HCT116 (cell line): ENCODE measurements at regions not wholly inside any gene's neighbourhood (a gene's known extent, or its start where the extent isn't known, plus 50 kb on each side); places are given as distances from the start of the nearest gene placed in this dataset.

Experiments
- ATAC-seq: fragments of 200-7000 bp; cut with Tn5 transposase; 2 replicates; pipeline ENCODE4 v1.9.1; 2020; ENCODE audit warnings: mild to moderate bottlenecking, moderate library complexity
- BruUV-seq: library from RNA; stranded (reverse); fragments of 400-500 nt; replicated peaks from 2 replicates; lab custom pipeline; 2021; lab: Mats Ljungman, UMichigan
- CTCF ChIA-PET: fragments of 300-600 bp; sonication (Branson Sonifier 250); formaldehyde crosslinking; loops from one replicate; lab custom pipeline; 2021; ENCODE audit warnings: antibody characterized with exemption; lab: Charles Lee
- POLR2A ChIA-PET: fragments of 300-600, 350-600 bp; sonication (Branson Sonifier 250); formaldehyde crosslinking; loops from one replicate; lab custom pipeline; 2021; ENCODE audit warnings: antibody characterized with exemption; lab: Charles Lee
- RAD21 ChIA-PET, 2 experiments: fragments of 300-600 bp; sonication (Branson Sonifier 250); formaldehyde crosslinking; loops; one replicate each; lab custom pipeline; 2023; ENCODE audit warnings: low total read pairs in 2 of 2; ENCODE audit not compliant: uncharacterized antibody in 2 of 2, unreplicated experiment in 2 of 2, low non-redundant PET in 1 of 2; lab: Charles Lee
- DNase-seq: peaks from one replicate; pipeline ENCODE4 v3.0.0-alpha.2; 2010; ENCODE audit warnings: low read depth, low spot score
- H2AFZ ChIP-seq: fragments of 200-600 bp; shearing (Covaris generic), sonication (generic); 2 replicates; pipeline ENCODE4 v1.6.1; 2017; ENCODE audit warnings: low read depth, mixed run types, mixed read lengths, antibody characterized with exemption, low read length; ENCODE audit not compliant: poor library complexity, severe bottlenecking
- H3K27ac ChIP-seq: 2 replicates; pipeline ENCODE4 v1.5.1; 2012; ENCODE audit warnings: low read depth, low read length
- H3K27me3 ChIP-seq: fragments of 200-600 bp; sonication (generic); 2 replicates; pipeline ENCODE4 v1.6.1; 2016; ENCODE audit warnings: mixed run types, low read length, mixed read lengths; ENCODE audit not compliant: insufficient read depth
- H3K36me3 ChIP-seq, 2 experiments: fragments of 200-500 bp in 1 of 2; fragments of 200-600 bp in 1 of 2; sonication (Bioruptor generic) in 1 of 2; sonication (generic) in 1 of 2; 2 replicates each; pipeline versions ENCODE4 v1.5.1 to v1.6.1; 2014 to 2016; ENCODE audit warnings: low read length in 2 of 2, inconsistent platforms in 1 of 2, mixed read lengths in 1 of 2, mixed run types in 1 of 2; ENCODE audit not compliant: insufficient read depth in 2 of 2, control insufficient read depth in 1 of 2
- H3K4me1 ChIP-seq, 2 experiments: fragments of 200-600 bp in 1 of 2; sonication (generic) in 1 of 2; 2 replicates each; pipeline versions ENCODE4 v1.5.1 to v1.6.1; 2012 to 2017; ENCODE audit warnings: low read length in 2 of 2, inconsistent platforms in 1 of 2, mild to moderate bottlenecking in 1 of 2, mixed read lengths in 1 of 2, mixed run types in 1 of 2, moderate library complexity in 1 of 2; ENCODE audit not compliant: insufficient read depth in 2 of 2, control insufficient read depth in 1 of 2
- H3K4me2 ChIP-seq: fragments of 200-600 bp; sonication (generic); 2 replicates; pipeline ENCODE4 v1.6.1; 2017; ENCODE audit warnings: mixed run types, low read length, mixed read lengths
- H3K4me3 ChIP-seq, 2 experiments: fragments of 200-600 bp in 1 of 2; sonication (generic) in 1 of 2; replicated peaks in 1 of 2; 2 replicates each; pipeline ENCODE4 v1.5.1; 2011 to 2016; ENCODE audit warnings: low read length in 2 of 2, control low read depth in 1 of 2, low read depth in 1 of 2, mild to moderate bottlenecking in 1 of 2, mixed read lengths in 1 of 2, mixed run types in 1 of 2
- H3K79me2 ChIP-seq: fragments of 200-600 bp; sonication (generic); 2 replicates; pipeline ENCODE4 v1.6.1; 2017; ENCODE audit warnings: mild to moderate bottlenecking, mixed run types, low read length, moderate library complexity, mixed read lengths; ENCODE audit not compliant: insufficient read depth
- H3K9ac ChIP-seq: fragments of 200-600 bp; sonication (generic); 2 replicates; pipeline ENCODE4 v1.6.1; 2016; ENCODE audit warnings: low read length, mixed read lengths
- H3K9me2 ChIP-seq: fragments of 200-600 bp; sonication (generic), shearing (Covaris generic); 2 replicates; pipeline ENCODE4 v1.6.1; 2017; ENCODE audit warnings: mixed run types, mild to moderate bottlenecking, moderate library complexity; ENCODE audit not compliant: insufficient read depth
- H3K9me3 ChIP-seq, 2 experiments: fragments of 200-500 bp in 1 of 2; fragments of 200-600 bp in 1 of 2; sonication (Bioruptor generic) in 1 of 2; sonication (generic) in 1 of 2; 2 replicates each; pipeline ENCODE4 v1.6.1; 2014 to 2017; ENCODE audit warnings: low read length in 2 of 2, mixed read lengths in 2 of 2, inconsistent platforms in 1 of 2, low read depth in 1 of 2, mild to moderate bottlenecking in 1 of 2, mixed run types in 1 of 2, moderate library complexity in 1 of 2; ENCODE audit not compliant: control insufficient read depth in 1 of 2, insufficient read depth in 1 of 2
- H4K20me1 ChIP-seq: fragments of 200-600 bp; sonication (generic), shearing (Covaris generic); 2 replicates; pipeline ENCODE4 v1.6.1; 2017; ENCODE audit warnings: mixed run types, mild to moderate bottlenecking, moderate library complexity; ENCODE audit not compliant: insufficient read depth
- CBX3 ChIP-seq: IDR thresholded peaks from 2 replicates; pipeline ENCODE4 v1.6.1; 2012; ENCODE audit warnings: low read depth
- EGR1 ChIP-seq: IDR thresholded peaks from 2 replicates; pipeline ENCODE4 v1.6.1; 2012; ENCODE audit warnings: low read depth
- EZH2phosphoT487 ChIP-seq: fragments of 200-600 bp; IDR thresholded peaks from 2 replicates; pipeline ENCODE4 v1.6.1; 2018; ENCODE audit warnings: antibody characterized with exemption, borderline replicate concordance
- RAD21 ChIP-seq: IDR thresholded peaks from 2 replicates; pipeline ENCODE4 v1.6.1; 2012; ENCODE audit warnings: low read depth, mild to moderate bottlenecking
- SIN3A ChIP-seq: IDR thresholded peaks from 2 replicates; pipeline ENCODE4 v1.6.1; 2012; ENCODE audit warnings: low read depth
- SP1 ChIP-seq: IDR thresholded peaks from 2 replicates; pipeline ENCODE4 v1.6.1; 2012; ENCODE audit warnings: low read depth
- TCF7L2 ChIP-seq: IDR thresholded peaks from 2 replicates; pipeline ENCODE4 v1.7.0; 2011; ENCODE audit warnings: borderline replicate concordance, inconsistent platforms; ENCODE audit not compliant: insufficient read depth, insufficient read length; ENCODE audit errors: extremely low read depth
- ZFX ChIP-seq: fragments of 450-650 bp; IDR thresholded peaks from 2 replicates; pipeline ENCODE4 v1.6.1; 2017
- ZNF274 ChIP-seq: fragments of 200-500 bp; sonication (Bioruptor generic); IDR thresholded peaks from 2 replicates; pipeline ENCODE4 v1.6.1; 2014; ENCODE audit warnings: mild to moderate bottlenecking, low read depth, low read length, inconsistent platforms
- intact Hi-C: fragments of 100-400 bp; cut with micrococcal nuclease; formaldehyde crosslinking; loops from 2 replicates; pipeline ENCODE4 v1.10.0; 2022
- TF ChIP-seq, protein P1 (sequence below): IDR thresholded peaks from 2 replicates; pipeline ENCODE4 v1.6.1; 2012
- TF ChIP-seq, protein P2 (sequence below): IDR thresholded peaks from 2 replicates; pipeline ENCODE4 v1.6.1; 2012
- TF ChIP-seq, protein P3 (sequence below): IDR thresholded peaks from 2 replicates; pipeline ENCODE4 v1.6.1; 2012; ENCODE audit warnings: low read depth
- TF ChIP-seq, protein P4 (sequence below): IDR thresholded peaks from 2 replicates; pipeline ENCODE4 v1.6.1; 2011; ENCODE audit warnings: mild to moderate bottlenecking, low read length, moderate library complexity; ENCODE audit not compliant: insufficient replicate concordance; ENCODE audit errors: extremely low read depth

DNA sequence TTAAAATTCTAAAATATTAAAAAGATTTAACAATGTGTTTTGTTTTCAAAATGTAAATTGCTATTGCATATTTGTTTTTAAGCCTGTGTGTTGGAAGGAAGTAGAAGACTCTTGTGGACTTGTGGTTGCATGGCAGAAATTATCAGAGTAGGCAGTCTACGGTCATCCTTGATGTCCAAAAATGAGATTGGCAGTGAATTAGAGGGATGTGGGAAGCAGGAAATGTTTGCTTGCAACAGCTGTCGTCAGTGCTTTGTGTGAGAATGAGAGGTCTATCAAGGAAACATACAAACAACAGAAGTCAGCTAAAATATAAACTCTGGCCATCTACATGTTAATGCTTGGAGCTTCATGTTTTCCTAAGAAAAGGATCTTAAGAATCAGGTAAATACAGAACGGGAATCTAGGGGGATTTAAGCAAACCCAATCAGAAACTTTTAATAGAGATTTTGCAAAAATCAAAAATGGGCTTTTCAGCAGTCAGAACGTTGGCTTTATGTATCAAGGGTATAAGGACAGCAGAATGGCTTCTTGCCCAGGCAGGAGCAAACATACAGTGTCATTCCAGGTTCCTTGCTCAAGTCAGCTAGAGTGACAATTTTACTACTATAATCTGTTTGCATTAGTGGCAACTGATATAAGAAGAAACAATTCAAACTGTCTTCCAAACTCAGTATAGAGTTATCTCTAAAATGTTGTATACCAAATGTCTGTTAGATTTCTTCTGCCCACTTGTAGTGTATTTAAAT is 196.7 kb downstream of the CYB561 start:
- ChIA-PET RAD21 (no interaction called here), POLR2A (no interaction called here), CTCF (no interaction called here)
- Histone ChIP-seq H3K79me2 (no peaks in the 10 kb centered on the region), H2AFZ (no peak overlapping the region), H3K36me3 (no peaks in the 10 kb centered on the region), H3K4me2 (no peak overlapping the region), H3K4me1 (no peaks in the 10 kb centered on the region), H3K27ac (no peak overlapping the region), H3K4me3 (no peak overlapping the region), H4K20me1 (no peaks in the 10 kb centered on the region), H3K27me3 (no peaks in the 10 kb centered on the region), H3K9me2 (no peaks in the 10 kb centered on the region), H3K9me3 (no peaks in the 10 kb centered on the region; a peak in 1 of 4 replicates), H3K9ac (no peak overlapping the region)
- TF ChIP-seq, protein P1, sequence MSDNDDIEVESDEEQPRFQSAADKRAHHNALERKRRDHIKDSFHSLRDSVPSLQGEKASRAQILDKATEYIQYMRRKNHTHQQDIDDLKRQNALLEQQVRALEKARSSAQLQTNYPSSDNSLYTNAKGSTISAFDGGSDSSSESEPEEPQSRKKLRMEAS: no peak
- TF ChIP-seq TCF7L2 (no peak), SIN3A (no peak), RAD21 (no peak), ZFX (no peak), EZH2phosphoT487 (no peak), EGR1 (no peak), CBX3 (no peak), SP1 (no peak), ZNF274 (no peak)
- TF ChIP-seq, protein P2, sequence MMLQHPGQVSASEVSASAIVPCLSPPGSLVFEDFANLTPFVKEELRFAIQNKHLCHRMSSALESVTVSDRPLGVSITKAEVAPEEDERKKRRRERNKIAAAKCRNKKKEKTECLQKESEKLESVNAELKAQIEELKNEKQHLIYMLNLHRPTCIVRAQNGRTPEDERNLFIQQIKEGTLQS: no peak
- TF ChIP-seq, protein P3, sequence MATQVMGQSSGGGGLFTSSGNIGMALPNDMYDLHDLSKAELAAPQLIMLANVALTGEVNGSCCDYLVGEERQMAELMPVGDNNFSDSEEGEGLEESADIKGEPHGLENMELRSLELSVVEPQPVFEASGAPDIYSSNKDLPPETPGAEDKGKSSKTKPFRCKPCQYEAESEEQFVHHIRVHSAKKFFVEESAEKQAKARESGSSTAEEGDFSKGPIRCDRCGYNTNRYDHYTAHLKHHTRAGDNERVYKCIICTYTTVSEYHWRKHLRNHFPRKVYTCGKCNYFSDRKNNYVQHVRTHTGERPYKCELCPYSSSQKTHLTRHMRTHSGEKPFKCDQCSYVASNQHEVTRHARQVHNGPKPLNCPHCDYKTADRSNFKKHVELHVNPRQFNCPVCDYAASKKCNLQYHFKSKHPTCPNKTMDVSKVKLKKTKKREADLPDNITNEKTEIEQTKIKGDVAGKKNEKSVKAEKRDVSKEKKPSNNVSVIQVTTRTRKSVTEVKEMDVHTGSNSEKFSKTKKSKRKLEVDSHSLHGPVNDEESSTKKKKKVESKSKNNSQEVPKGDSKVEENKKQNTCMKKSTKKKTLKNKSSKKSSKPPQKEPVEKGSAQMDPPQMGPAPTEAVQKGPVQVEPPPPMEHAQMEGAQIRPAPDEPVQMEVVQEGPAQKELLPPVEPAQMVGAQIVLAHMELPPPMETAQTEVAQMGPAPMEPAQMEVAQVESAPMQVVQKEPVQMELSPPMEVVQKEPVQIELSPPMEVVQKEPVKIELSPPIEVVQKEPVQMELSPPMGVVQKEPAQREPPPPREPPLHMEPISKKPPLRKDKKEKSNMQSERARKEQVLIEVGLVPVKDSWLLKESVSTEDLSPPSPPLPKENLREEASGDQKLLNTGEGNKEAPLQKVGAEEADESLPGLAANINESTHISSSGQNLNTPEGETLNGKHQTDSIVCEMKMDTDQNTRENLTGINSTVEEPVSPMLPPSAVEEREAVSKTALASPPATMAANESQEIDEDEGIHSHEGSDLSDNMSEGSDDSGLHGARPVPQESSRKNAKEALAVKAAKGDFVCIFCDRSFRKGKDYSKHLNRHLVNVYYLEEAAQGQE: no peak
- TF ChIP-seq, protein P4, sequence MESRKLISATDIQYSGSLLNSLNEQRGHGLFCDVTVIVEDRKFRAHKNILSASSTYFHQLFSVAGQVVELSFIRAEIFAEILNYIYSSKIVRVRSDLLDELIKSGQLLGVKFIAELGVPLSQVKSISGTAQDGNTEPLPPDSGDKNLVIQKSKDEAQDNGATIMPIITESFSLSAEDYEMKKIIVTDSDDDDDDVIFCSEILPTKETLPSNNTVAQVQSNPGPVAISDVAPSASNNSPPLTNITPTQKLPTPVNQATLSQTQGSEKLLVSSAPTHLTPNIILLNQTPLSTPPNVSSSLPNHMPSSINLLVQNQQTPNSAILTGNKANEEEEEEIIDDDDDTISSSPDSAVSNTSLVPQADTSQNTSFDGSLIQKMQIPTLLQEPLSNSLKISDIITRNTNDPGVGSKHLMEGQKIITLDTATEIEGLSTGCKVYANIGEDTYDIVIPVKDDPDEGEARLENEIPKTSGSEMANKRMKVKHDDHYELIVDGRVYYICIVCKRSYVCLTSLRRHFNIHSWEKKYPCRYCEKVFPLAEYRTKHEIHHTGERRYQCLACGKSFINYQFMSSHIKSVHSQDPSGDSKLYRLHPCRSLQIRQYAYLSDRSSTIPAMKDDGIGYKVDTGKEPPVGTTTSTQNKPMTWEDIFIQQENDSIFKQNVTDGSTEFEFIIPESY: no peak
- BruUV-seq: no TSS peak
- ATAC-seq (no peak), DNase-seq (no peak)
- intact Hi-C loops: loop anchor here (5.0 kb wide), 1 partner anchor 158 kb away; no protein-coding TSS in a partner anchor
